ENCODE measurements at regions not wholly inside any gene's neighbourhood (a gene's known extent, or its start where the extent isn't known, plus 50 kb on each side); places are given as distances from the start of the nearest gene placed in this dataset.

DNA sequence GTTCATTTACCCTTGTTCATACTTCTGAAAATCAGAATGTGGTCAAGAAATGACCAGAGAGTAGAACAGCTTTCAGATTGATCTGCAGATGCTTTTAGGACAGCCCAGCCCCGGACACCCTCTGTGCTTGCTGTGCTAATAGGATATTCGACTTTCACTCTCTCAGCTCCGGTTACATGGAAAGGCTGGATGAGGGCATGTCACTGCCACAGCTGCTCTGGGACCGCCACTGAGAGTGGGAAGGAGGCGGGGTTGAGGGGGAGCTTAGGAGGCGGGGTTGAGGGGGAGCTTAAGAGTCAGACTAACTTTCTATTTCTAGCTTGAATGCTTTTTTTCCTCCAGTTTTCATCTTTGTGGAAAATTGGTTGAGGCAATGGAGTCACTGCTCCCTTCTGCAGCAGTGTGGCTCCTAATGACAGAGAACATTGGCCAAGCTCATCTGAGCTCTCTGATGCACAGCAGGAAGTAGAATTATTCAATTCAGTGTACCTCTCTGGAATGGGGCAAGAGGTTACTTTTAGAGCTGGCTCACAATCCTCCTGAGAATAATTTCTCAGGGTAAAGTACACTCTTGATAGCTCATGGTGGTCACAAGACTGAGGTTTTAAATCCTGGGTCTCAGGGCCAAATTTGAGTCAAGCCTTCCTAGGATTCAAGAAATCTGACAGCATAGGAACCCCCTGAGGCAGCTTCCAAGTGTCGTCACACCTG lies 74.6 kb upstream of the NPAS1 start:
- TF ChIP-seq CTCF (IDR thresholded peaks at IDR 0.05; ENCODE audit: borderline replicate concordance) = no peak
- Histone ChIP-seq H3K9me3 (replicated peaks) (no peaks in the 10 kb centered on the region), H3K4me3 (peak overlapping the region; percentile 42), H3K27me3 (ENCODE audit: low read depth) (no peaks in the 10 kb centered on the region), H3K4me1 (peaks cover 64% of the 10 kb centered on the region), H3K27ac (replicated peaks) (peak overlapping the region; percentile 85), H3K36me3 (no peaks in the 10 kb centered on the region)
- DNase-seq = peak; percentile 77
- intact Hi-C loops (cut with micrococcal nuclease) = no loop called here

GRCh38 chr19:46945694-46946489 lies 73.7 kb upstream of the NPAS1 start:
- no peaks in the 10 kb centered on the region for H3K27me3 ChIP-seq (ENCODE audit: low read depth)
- H3K4me3 ChIP-seq = peak overlapping the region; percentile 42
- peaks cover 72% of the 10 kb centered on the region for H3K4me1 ChIP-seq
- peak overlapping the region; percentile 85 for H3K27ac ChIP-seq (replicated peaks)
- intact Hi-C loops (cut with micrococcal nuclease) = no loop called here
- DNase-seq = no peak
- no peaks in the 10 kb centered on the region for H3K36me3 ChIP-seq
- TF ChIP-seq CTCF (IDR thresholded peaks at IDR 0.05; ENCODE audit: borderline replicate concordance) = no peak
- H3K9me3 ChIP-seq (replicated peaks) = no peaks in the 10 kb centered on the region

DNA sequence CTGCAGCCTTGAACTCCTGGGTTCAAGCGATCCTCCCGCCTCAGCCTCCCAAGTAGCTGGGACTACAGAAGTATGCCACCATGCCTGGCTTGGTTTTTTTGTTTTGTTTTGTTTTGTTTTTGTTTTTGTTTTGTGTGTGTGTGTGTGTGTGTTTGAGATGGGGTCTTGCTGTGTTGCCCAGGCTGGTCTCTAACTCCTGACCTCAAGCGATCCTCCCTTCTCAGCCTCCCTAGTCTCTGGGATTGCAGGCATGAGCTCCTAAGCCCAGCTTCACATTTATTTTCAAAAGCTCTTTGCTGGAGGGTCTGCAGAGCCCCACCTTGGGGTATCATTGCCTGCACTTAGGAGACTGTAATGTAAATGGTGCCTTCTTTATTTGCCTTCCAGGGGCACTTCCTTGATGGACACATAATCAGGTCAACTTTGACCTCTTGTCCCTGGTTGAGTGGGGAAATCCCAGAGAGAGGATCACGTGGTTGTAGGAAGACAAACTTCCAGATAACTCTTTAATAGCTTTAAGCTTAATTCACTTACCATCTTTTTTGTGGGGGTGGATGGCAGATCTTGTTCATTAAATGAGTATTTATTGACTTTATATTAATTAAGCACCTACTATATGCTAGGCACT lies 72.9 kb upstream of the NPAS1 start:
- H3K36me3 ChIP-seq = no peaks in the 10 kb centered on the region
- H3K4me1 ChIP-seq = peaks cover 80% of the 10 kb centered on the region
- DNase-seq = no peak
- no peak overlapping the region for H3K4me3 ChIP-seq
- H3K9me3 ChIP-seq (replicated peaks) = no peaks in the 10 kb centered on the region
- intact Hi-C loops (cut with micrococcal nuclease) = no loop called here
- peak overlapping the region; percentile 85 for H3K27ac ChIP-seq (replicated peaks)
- TF ChIP-seq CTCF (IDR thresholded peaks at IDR 0.05; ENCODE audit: borderline replicate concordance) = no peak
- H3K27me3 ChIP-seq (ENCODE audit: low read depth) = no peaks in the 10 kb centered on the region

GRCh38 chr19:46947866-46948265 lies 71.8 kb upstream of the NPAS1 start:
- no peak for TF ChIP-seq CTCF (IDR thresholded peaks at IDR 0.05; ENCODE audit: borderline replicate concordance)
- no peak overlapping the region for H3K4me3 ChIP-seq
- peak overlapping the region; percentile 85 for H3K27ac ChIP-seq (replicated peaks)
- DNase-seq = no peak
- H3K9me3 ChIP-seq (replicated peaks) = no peaks in the 10 kb centered on the region
- H3K4me1 ChIP-seq = peaks cover 86% of the 10 kb centered on the region
- H3K27me3 ChIP-seq (ENCODE audit: low read depth) = no peaks in the 10 kb centered on the region
- no peaks in the 10 kb centered on the region for H3K36me3 ChIP-seq
- intact Hi-C loops (cut with micrococcal nuclease) = no loop called here

DNA sequence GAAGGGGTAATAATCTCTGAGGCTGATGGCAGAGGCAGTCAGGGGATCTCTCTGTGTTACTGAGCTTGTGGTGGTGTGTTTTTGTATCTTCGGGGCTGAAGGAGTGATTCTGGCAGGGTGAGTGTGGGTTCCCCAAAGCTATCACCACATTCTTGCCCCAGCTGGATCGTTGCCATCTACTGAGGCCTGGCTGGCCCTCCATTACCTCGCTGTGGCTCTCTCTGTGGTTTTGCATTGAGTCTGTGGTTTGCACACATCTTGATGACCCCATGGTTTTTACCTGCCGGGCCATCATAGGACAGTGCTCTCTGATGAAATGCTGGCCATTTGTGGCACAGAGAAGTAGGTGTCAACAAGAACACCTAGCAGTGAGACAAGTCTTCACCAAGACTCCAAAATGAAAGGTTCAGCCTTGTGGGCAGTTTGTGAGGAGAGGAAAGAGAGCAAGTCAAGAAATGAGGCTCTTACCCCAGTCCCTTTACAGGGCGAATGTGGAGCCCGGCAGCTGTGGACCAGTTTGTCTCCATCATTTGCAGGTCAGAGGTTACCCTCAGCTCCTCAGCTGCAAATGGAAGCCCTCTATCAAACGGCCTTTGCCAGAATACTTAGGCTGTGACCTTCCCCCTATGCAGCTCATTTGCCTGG lies 69.0 kb upstream of the NPAS1 start:
- Histone ChIP-seq H3K36me3 (no peaks in the 10 kb centered on the region), H3K27me3 (ENCODE audit: low read depth) (no peaks in the 10 kb centered on the region), H3K9me3 (replicated peaks) (no peaks in the 10 kb centered on the region), H3K4me3 (no peak overlapping the region), H3K4me1 (peaks cover 85% of the 10 kb centered on the region), H3K27ac (replicated peaks) (peak overlapping the region; percentile 25)
- no peak for TF ChIP-seq CTCF (IDR thresholded peaks at IDR 0.05; ENCODE audit: borderline replicate concordance)
- intact Hi-C loops (cut with micrococcal nuclease) = no loop called here
- DNase-seq = no peak
